ENCODE measurements at regions not wholly inside any gene's neighbourhood (a gene's known extent, or its start where the extent isn't known, plus 50 kb on each side); places are given as distances from the start of the nearest gene placed in this dataset.

DNA sequence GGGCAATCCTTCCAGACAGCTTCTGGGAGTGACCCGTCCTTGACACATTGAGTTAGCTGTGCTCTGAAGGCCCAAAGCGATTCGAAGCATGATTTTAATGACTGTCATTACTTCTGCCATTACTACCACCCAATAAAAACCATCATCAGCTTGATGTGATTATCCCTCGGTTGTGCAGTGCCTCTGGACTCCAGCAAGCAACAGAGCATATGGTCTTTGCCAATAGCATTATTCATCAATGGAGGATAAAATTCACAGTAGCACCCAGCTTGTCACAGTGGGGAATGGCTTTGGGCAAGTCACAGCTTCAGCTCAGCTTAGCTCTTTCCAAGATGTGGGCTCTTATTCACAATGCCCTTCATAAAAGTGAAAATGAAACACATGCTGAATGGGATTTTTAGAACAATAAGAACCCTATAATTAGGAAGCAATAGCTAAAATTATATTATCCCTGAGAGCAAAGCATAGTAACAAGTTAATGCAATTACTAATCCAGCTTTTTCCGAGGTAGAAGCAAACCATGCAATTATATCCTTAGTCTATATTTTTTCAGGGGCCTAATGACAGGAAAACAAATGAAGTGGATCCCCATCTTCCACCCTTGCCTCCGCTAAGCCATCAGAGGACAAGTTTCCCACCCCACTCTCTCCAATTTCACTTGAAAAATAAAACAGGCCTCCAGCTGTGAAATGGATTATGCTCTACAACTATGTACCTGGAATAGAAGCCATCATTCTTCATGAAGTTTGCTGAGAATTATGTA, 163.0 kb upstream of the EEA1 start (continued):
- TF ChIP-seq CHD7 (IDR thresholded peaks at IDR 0.05; ENCODE audit: insufficient replicate concordance, low read length) (no peak), SP4 (IDR thresholded peaks at IDR 0.05; ENCODE audit: low read length) (no peak), KDM4A (IDR thresholded peaks at IDR 0.05; ENCODE audit: low read depth, low read length, severe bottlenecking) (no peak), POU5F1 (IDR thresholded peaks at IDR 0.05; ENCODE audit: low read depth, low read length) (no peak), EP300 (IDR thresholded peaks at IDR 0.05; ENCODE audit: borderline replicate concordance in 1 of 2, low read depth in 2 of 2, low read length in 2 of 2) (no peak), SP1 (IDR thresholded peaks at IDR 0.05; ENCODE audit: low read depth, low read length) (no peak), SAP30 (IDR thresholded peaks at IDR 0.05; ENCODE audit: insufficient read depth, insufficient replicate concordance, low read length) (no peak), TAF1 (IDR thresholded peaks at IDR 0.05; ENCODE audit: low read depth, low read length) (no peak), MAFK (IDR thresholded peaks at IDR 0.05; ENCODE audit: low read depth, low read length) (no peak), TAF7 (optimal IDR thresholded peaks at IDR 0.05; ENCODE audit: borderline replicate concordance, low read depth, low read length) (no peak), SIX5 (IDR thresholded peaks at IDR 0.05; ENCODE audit: low read depth, low read length) (no peak)

All from H1 (cell line).